Keratinocyte (primary cell): ENCODE measurements at regions not wholly inside any gene's neighbourhood (a gene's known extent, or its start where the extent isn't known, plus 50 kb on each side); places are given as distances from the start of the nearest gene placed in this dataset.

ENCODE experiments used
- DNase-seq: peaks from one replicate; pipeline ENCODE4 v3.0.0-alpha.2; 2011; ENCODE audit warnings: low read depth, missing footprints, low spot score
- FAIRE-seq: peaks from 2 replicates; lab custom pipeline; 2011; peaks lifted over from hg19 to GRCh38; lab: Jason Lieb, UNC
- H2AFZ ChIP-seq: 2 replicates; pipeline ENCODE4 v1.6.0; 2012; ENCODE audit warnings: low read length, control low read depth, inconsistent platforms; ENCODE audit not compliant: control insufficient read depth
- H3K27ac ChIP-seq: 2 replicates; pipeline ENCODE4 v1.5.1; 2011; ENCODE audit warnings: low read length; ENCODE audit not compliant: control insufficient read depth, insufficient read depth
- H3K27me3 ChIP-seq: 3 replicates; pipeline ENCODE4 v1.6.0; 2011; ENCODE audit warnings: low read length; ENCODE audit not compliant: control insufficient read depth, insufficient read depth; ENCODE audit errors: extremely low read depth
- H3K36me3 ChIP-seq, 2 experiments: 2 replicates in 1 of 2; 3 replicates in 1 of 2; pipeline ENCODE4 v1.5.1; 2011; ENCODE audit warnings: low read length in 2 of 2, mild to moderate bottlenecking in 1 of 2; ENCODE audit not compliant: control insufficient read depth in 2 of 2, insufficient read depth in 2 of 2; ENCODE audit errors: extremely low read depth in 1 of 2
- H3K4me1 ChIP-seq: 3 replicates; pipeline ENCODE4 v1.5.1; 2011; ENCODE audit warnings: low read length; ENCODE audit not compliant: control insufficient read depth, insufficient read depth; ENCODE audit errors: extremely low read depth
- H3K4me2 ChIP-seq: 3 replicates; pipeline ENCODE4 v1.6.0; 2011; ENCODE audit warnings: low read depth, low read length; ENCODE audit not compliant: control insufficient read depth, insufficient read depth; ENCODE audit errors: extremely low read depth
- H3K4me3 ChIP-seq, 3 experiments: fragments of 200-600 bp in 1 of 3; sonication (generic) in 1 of 3; 2 replicates in 2 of 3; 3 replicates in 1 of 3; pipeline ENCODE4 v1.5.1; 2011 to 2016; ENCODE audit warnings: low read length in 3 of 3, mild to moderate bottlenecking in 3 of 3, control low read depth in 2 of 3, inconsistent platforms in 1 of 3, low read depth in 1 of 3, mixed read lengths in 1 of 3, mixed run types in 1 of 3, moderate library complexity in 1 of 3; ENCODE audit not compliant: control insufficient read depth in 2 of 3, insufficient read depth in 2 of 3; ENCODE audit errors: extremely low read depth in 1 of 3
- H3K79me2 ChIP-seq: 2 replicates; pipeline ENCODE4 v1.6.0; 2012; ENCODE audit warnings: low read length; ENCODE audit not compliant: control insufficient read depth, insufficient read depth
- H3K9ac ChIP-seq: 3 replicates; pipeline ENCODE4 v1.6.0; 2011; ENCODE audit warnings: low read length; ENCODE audit not compliant: control insufficient read depth, insufficient read depth; ENCODE audit errors: extremely low read depth
- H3K9me1 ChIP-seq: 3 replicates; pipeline ENCODE4 v1.6.0; 2011; ENCODE audit warnings: low read length; ENCODE audit not compliant: control insufficient read depth, insufficient read depth; ENCODE audit errors: extremely low read depth
- H3K9me3 ChIP-seq: 2 replicates; pipeline ENCODE4 v1.5.1; 2012; ENCODE audit warnings: low read depth, low read length; ENCODE audit not compliant: control insufficient read depth
- H4K20me1 ChIP-seq: 3 replicates; pipeline ENCODE4 v1.6.0; 2011; ENCODE audit warnings: low read length; ENCODE audit not compliant: control insufficient read depth, insufficient read depth; ENCODE audit errors: extremely low read depth
- CTCF ChIP-seq, 3 experiments: IDR thresholded peaks in 1 of 3; conservative IDR thresholded peaks in 1 of 3; optimal IDR thresholded peaks in 1 of 3; 2 replicates in 2 of 3; 3 replicates in 1 of 3; pipeline versions ENCODE3 to v1.5.1; 2011; ENCODE audit warnings: low read length in 3 of 3, mild to moderate bottlenecking in 3 of 3, moderate library complexity in 2 of 3, control low read depth in 1 of 3, inconsistent platforms in 1 of 3; ENCODE audit not compliant: insufficient read depth in 2 of 3; ENCODE audit errors: extremely low read depth in 1 of 3
- EZH2 ChIP-seq: IDR thresholded peaks from one replicate; pipeline ENCODE4 v1.6.1; 2012; ENCODE audit warnings: inconsistent platforms, mild to moderate bottlenecking, low read length, moderate library complexity
- dilution Hi-C: fragments of 300-500 bp; cut with MboI; formaldehyde crosslinking; loops from one replicate; pipeline ENCODE4 v1.7.0; 2020; ENCODE audit warnings: low sequenced_read_pairs; ENCODE audit not compliant: extremely low pct_ligation_motif_present

GRCh38 chr20:52681288-52681687 lies 290.9 kb upstream of the TSHZ2 start:
- Histone ChIP-seq H3K27me3 (no peaks in the 10 kb centered on the region), H3K27ac (no peak overlapping the region), H3K9me1 (no peaks in the 10 kb centered on the region), H4K20me1 (no peaks in the 10 kb centered on the region), H3K4me1 (no peaks in the 10 kb centered on the region), H3K9ac (no peak overlapping the region), H3K9me3 (no peaks in the 10 kb centered on the region), H3K79me2 (no peaks in the 10 kb centered on the region), H2AFZ (no peak overlapping the region), H3K36me3 (no peaks in the 10 kb centered on the region), H3K4me2 (no peak overlapping the region), H3K4me3 (no peak overlapping the region)
- dilution Hi-C loops: no loop called here
- no peak for DNase-seq
- FAIRE-seq: no peak
- TF ChIP-seq CTCF (optimal IDR thresholded peaks at IDR 0.05 in 1 of 3, IDR thresholded peaks at IDR 0.05 in 1 of 3, conservative IDR thresholded peaks at IDR 0.05 in 1 of 3; ENCODE audit: extremely low read depth in 1 of 3, insufficient read depth in 2 of 3, low read length in 3 of 3) (no peak), EZH2 (no peak)

GRCh38 chr20:52677216-52677615 lies 294.9 kb upstream of the TSHZ2 start:
- no peak for TF ChIP-seq CTCF (optimal IDR thresholded peaks at IDR 0.05 in 1 of 3, IDR thresholded peaks at IDR 0.05 in 1 of 3, conservative IDR thresholded peaks at IDR 0.05 in 1 of 3; ENCODE audit: extremely low read depth in 1 of 3, insufficient read depth in 2 of 3, low read length in 3 of 3)
- no peak for TF ChIP-seq EZH2
- Histone ChIP-seq H3K27me3 (no peaks in the 10 kb centered on the region), H3K36me3 (no peaks in the 10 kb centered on the region), H3K4me1 (no peaks in the 10 kb centered on the region), H3K4me3 (no peak overlapping the region), H3K9me3 (no peaks in the 10 kb centered on the region), H4K20me1 (no peaks in the 10 kb centered on the region), H3K9me1 (no peaks in the 10 kb centered on the region), H2AFZ (no peak overlapping the region), H3K79me2 (no peaks in the 10 kb centered on the region), H3K4me2 (no peak overlapping the region), H3K9ac (no peak overlapping the region), H3K27ac (no peak overlapping the region)
- DNase-seq (no peak), FAIRE-seq (no peak)
- dilution Hi-C loops: no loop called here
